ENCODE measurements at regions not wholly inside any gene's neighbourhood (a gene's known extent, or its start where the extent isn't known, plus 50 kb on each side); places are given as distances from the start of the nearest gene placed in this dataset.

GRCh38 chr4:110933341-110933740 is 310.5 kb upstream of the PITX2 start:
- no peaks in the 10 kb centered on the region for H4K20me1 ChIP-seq (ENCODE audit: low read depth, low read length)
- TF ChIP-seq, protein P1, sequence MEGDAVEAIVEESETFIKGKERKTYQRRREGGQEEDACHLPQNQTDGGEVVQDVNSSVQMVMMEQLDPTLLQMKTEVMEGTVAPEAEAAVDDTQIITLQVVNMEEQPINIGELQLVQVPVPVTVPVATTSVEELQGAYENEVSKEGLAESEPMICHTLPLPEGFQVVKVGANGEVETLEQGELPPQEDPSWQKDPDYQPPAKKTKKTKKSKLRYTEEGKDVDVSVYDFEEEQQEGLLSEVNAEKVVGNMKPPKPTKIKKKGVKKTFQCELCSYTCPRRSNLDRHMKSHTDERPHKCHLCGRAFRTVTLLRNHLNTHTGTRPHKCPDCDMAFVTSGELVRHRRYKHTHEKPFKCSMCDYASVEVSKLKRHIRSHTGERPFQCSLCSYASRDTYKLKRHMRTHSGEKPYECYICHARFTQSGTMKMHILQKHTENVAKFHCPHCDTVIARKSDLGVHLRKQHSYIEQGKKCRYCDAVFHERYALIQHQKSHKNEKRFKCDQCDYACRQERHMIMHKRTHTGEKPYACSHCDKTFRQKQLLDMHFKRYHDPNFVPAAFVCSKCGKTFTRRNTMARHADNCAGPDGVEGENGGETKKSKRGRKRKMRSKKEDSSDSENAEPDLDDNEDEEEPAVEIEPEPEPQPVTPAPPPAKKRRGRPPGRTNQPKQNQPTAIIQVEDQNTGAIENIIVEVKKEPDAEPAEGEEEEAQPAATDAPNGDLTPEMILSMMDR (IDR thresholded peaks at IDR 0.05; ENCODE audit: insufficient read depth, low read length, poor library complexity, severe bottlenecking) = no peak
- no peak for TF ChIP-seq EZH2phosphoT487 (conservative IDR thresholded peaks at IDR 0.05; ENCODE audit: low read length)
- H3K4me2 ChIP-seq (ENCODE audit: low read depth, low read length, poor library complexity, severe bottlenecking) = no peak overlapping the region
- no peaks in the 10 kb centered on the region for H3K79me2 ChIP-seq (ENCODE audit: insufficient read depth, low read length)
- H2AFZ ChIP-seq (ENCODE audit: low read depth, low read length, severe bottlenecking) = no peak overlapping the region
- H3K9me3 ChIP-seq (ENCODE audit: insufficient read depth, low read length) = no peaks in the 10 kb centered on the region
- no peak overlapping the region for H3K27ac ChIP-seq (ENCODE audit: low read depth, low read length)
- H3K9me2 ChIP-seq (replicated peaks; ENCODE audit: insufficient read depth, low read length) = no peaks in the 10 kb centered on the region
- no peaks in the 10 kb centered on the region for H3F3A ChIP-seq (ENCODE audit: insufficient read depth)
- H3K36me3 ChIP-seq (ENCODE audit: low read length) = no peaks in the 10 kb centered on the region
- no peaks in the 10 kb centered on the region for H3K27me3 ChIP-seq (ENCODE audit: low read length)
- no peak overlapping the region for H3K9ac ChIP-seq (ENCODE audit: low read length)
- no peak overlapping the region for H3K4me3 ChIP-seq (ENCODE audit: insufficient read depth, low read length, poor library complexity, severe bottlenecking)

- no peaks in the 10 kb centered on the region for H3K9me3 ChIP-seq (ENCODE audit: insufficient read depth, low read length)
- no peak overlapping the region for H3K4me3 ChIP-seq (ENCODE audit: insufficient read depth, low read length, poor library complexity, severe bottlenecking)
- no peak overlapping the region for H3K27ac ChIP-seq (ENCODE audit: low read depth, low read length)
- no peak overlapping the region for H2AFZ ChIP-seq (ENCODE audit: low read depth, low read length, severe bottlenecking)
- H3K79me2 ChIP-seq (ENCODE audit: insufficient read depth, low read length) = no peaks in the 10 kb centered on the region
- H3K27me3 ChIP-seq (ENCODE audit: low read length) = no peaks in the 10 kb centered on the region
- H3F3A ChIP-seq (ENCODE audit: insufficient read depth) = no peaks in the 10 kb centered on the region
- no peak overlapping the region for H3K4me2 ChIP-seq (ENCODE audit: low read depth, low read length, poor library complexity, severe bottlenecking)
- H3K36me3 ChIP-seq (ENCODE audit: low read length) = no peaks in the 10 kb centered on the region
- no peaks in the 10 kb centered on the region for H4K20me1 ChIP-seq (ENCODE audit: low read depth, low read length)
- no peak overlapping the region for H3K9ac ChIP-seq (ENCODE audit: low read length)
- H3K9me2 ChIP-seq (replicated peaks; ENCODE audit: insufficient read depth, low read length) = no peaks in the 10 kb centered on the region
- no peak for TF ChIP-seq EZH2phosphoT487 (conservative IDR thresholded peaks at IDR 0.05; ENCODE audit: low read length)
- TF ChIP-seq, protein P1 (IDR thresholded peaks at IDR 0.05; ENCODE audit: insufficient read depth, low read length, poor library complexity, severe bottlenecking) = no peak
Observed at GRCh38 chr4:110944501-110944900, 321.6 kb upstream of the PITX2 start.

DNA sequence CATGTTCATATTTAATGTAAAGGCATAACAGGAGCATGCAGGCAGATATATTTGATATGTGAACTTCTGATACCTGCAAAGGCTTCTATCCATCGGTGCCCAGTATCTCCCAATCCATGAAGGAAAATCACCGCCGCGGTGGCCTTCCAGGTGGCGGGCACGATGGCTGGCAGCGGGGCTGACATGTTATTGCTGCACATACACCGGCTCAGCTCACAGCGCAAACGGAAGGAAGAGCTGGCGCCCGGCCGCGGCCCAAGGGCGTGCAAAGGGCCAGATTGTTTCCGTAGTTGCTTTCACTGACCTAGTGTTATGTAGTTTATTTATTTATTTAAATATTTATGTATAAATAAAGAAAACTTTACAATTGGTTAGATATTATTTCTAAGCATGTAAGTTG is 322.7 kb upstream of the PITX2 start:
- no peaks in the 10 kb centered on the region for H3K79me2 ChIP-seq (ENCODE audit: insufficient read depth, low read length)
- no peak overlapping the region for H3K4me2 ChIP-seq (ENCODE audit: low read depth, low read length, poor library complexity, severe bottlenecking)
- H3K9me3 ChIP-seq (ENCODE audit: insufficient read depth, low read length) = no peaks in the 10 kb centered on the region
- H3K9me2 ChIP-seq (replicated peaks; ENCODE audit: insufficient read depth, low read length) = no peaks in the 10 kb centered on the region
- no peaks in the 10 kb centered on the region for H3F3A ChIP-seq (ENCODE audit: insufficient read depth)
- H3K4me3 ChIP-seq (ENCODE audit: insufficient read depth, low read length, poor library complexity, severe bottlenecking) = no peak overlapping the region
- H3K9ac ChIP-seq (ENCODE audit: low read length) = no peak overlapping the region
- no peak overlapping the region for H2AFZ ChIP-seq (ENCODE audit: low read depth, low read length, severe bottlenecking)
- TF ChIP-seq, protein P1 (IDR thresholded peaks at IDR 0.05; ENCODE audit: insufficient read depth, low read length, poor library complexity, severe bottlenecking) = no peak
- no peak for TF ChIP-seq EZH2phosphoT487 (conservative IDR thresholded peaks at IDR 0.05; ENCODE audit: low read length)
- no peaks in the 10 kb centered on the region for H3K27me3 ChIP-seq (ENCODE audit: low read length)
- H3K27ac ChIP-seq (ENCODE audit: low read depth, low read length) = no peak overlapping the region
- H4K20me1 ChIP-seq (ENCODE audit: low read depth, low read length) = no peaks in the 10 kb centered on the region
- no peaks in the 10 kb centered on the region for H3K36me3 ChIP-seq (ENCODE audit: low read length)
